ENCODE measurements at regions not wholly inside any gene's neighbourhood (a gene's known extent, or its start where the extent isn't known, plus 50 kb on each side); places are given as distances from the start of the nearest gene placed in this dataset.
"Not testable (repeated sequence)": the region's sequence is repeated elsewhere in the genome, so short reads cannot be mapped to it uniquely, and the experiment has no call there.

DNA sequence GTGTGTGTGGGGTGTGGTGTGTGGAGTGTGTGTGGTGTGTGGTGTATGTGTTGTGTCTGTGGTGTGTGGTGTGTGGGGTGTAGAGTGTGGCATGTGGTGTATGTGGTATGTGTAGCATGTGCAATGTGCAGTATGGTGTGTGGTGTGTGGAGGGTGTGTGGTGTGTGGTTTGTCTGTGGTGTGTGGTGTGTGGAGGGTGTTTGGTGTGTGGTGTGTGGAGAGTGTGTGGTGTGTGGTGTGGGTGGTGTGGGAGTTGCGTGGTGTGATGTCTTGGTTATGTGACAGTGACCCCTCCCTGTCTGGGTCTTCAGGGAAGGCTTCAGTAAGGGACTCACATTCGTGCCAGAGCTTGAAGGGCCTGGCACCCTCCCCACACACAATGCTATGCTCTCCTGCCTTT lies 718.2 kb upstream of the SOX11 start:
- DNase-seq (ENCODE audit: low read depth in 2 of 2): no peak

DNA sequence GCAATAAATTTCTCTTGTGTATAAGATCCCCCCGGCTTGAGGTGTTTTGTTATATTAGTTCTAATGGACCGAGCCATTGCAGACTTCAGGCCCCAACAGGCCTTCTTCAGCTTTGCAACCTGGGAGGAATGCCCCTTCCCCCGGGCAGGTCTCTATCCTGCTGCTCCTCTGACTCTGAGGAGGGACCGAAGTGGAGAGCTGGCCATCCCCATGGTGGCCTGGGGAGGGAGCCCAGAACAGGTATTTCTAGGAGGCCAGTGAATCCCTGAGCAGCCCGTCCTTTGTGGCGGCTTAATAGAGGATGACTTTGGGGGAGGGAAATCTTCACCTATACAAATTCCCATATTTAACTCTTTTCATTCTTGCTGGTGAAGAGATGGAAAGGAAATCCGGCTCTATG lies 715.8 kb upstream of the SOX11 start:
- DNase-seq (ENCODE audit: low read depth in 2 of 2): no peak

DNA sequence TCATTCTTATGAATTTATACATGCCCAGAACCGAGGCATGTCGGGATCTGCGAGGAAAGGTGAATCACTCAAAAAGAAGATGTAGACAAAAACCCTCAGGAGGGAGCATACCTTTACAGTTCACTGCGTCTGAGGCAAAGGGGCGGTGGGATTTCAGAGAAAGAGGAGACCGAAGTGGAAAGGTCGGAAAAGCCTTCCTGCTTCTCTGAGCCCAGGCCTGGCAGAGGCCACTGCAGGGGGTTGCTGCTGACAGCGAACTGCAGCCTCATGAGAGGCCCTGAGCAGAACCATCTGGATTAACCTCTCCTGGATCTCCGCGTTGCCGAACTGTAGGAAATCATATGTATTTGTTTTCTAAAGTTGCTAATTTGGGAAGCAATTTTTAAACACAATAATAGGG lies 713.1 kb upstream of the SOX11 start:
- no peak for DNase-seq (ENCODE audit: low read depth in 2 of 2)

DNA sequence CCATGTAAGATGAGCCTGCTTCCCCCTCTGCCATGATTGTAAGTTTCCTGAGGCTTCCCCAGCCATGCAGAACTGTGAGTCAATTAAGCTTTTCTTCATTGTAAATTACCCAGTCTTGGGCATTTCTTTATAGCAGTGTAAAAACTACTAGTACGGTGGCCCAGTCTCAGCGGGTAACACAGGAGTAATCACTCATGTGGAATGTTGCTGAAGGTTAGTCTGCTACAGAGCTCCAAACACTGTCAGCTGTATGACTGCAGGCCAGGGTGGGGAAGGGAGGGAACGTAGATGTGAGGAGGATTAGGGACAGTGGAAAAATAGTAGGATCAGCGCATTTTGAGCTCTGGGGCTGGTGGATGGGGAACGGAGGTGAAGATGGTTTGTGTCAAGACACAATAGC lies 711.2 kb upstream of the SOX11 start:
- no peak for DNase-seq (ENCODE audit: low read depth in 2 of 2)

DNA sequence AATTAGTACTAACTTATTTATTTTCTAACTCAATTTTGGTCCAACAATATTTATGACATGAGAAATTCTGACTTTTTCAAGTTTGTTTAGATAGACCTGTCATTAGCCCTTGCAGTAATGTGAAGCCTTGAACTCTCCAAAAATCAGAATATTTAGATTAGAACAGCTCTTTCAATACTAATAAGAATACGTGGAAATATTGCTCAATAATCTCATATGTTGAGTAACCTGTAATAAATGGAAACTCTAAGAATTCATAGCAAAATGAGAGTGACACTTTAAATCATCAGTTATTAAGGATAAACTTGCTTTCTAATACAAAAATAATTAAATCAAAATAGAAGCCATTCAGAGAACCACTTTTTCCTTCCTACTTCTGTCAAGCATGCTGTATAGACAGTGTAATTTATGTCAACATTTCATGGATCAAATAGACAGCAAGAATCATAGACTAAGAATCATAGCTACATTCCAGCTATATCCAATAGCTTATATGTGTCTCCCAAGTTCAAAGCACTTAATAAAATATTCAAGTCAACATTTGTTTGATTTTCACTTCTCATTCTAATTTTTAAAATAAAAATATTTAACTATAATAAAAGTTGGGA lies 710.3 kb upstream of the SOX11 start:
- no peak for DNase-seq (ENCODE audit: low read depth in 2 of 2)

DNA sequence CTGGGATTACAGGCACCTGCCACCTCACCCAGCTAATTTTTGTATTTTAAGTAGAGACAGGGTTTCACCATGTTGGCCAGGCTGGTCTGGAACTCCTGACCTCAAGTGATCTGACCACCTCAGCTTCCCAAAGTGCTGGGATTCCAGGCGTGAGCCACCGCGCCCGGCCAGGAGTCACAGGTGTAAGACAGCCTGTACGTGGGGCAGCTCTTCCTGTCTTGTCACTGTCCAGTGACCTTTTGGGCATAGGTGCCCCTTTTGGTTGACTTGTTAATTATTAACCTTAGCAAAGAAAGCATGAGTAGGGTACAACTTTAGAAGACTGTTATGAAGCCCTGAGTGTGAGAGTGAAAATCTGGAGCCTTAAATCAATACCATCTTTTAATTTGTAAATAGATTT lies 703.7 kb upstream of the SOX11 start:
- not testable (repeated sequence) for DNase-seq (ENCODE audit: low read depth in 2 of 2)

DNA sequence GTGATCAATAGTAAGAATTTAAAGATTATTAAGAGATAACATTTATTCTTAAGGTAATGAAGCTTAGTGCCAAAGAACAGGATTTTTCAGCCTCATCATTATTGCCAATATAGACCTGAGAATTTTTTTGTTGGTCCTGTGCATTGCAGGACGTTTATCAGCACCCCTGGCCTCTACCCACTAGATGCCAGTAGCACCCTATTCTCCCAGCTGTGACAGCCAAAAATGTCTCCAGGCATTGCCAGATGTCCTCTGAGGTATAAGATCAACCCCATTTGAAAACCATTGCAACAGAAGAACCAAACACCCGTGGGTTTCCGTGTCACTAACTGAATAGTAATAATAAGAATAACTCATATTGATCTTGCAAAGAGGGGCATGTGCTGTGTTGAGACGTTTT lies 700.0 kb upstream of the SOX11 start:
- no peak for DNase-seq (ENCODE audit: low read depth in 2 of 2)

DNA sequence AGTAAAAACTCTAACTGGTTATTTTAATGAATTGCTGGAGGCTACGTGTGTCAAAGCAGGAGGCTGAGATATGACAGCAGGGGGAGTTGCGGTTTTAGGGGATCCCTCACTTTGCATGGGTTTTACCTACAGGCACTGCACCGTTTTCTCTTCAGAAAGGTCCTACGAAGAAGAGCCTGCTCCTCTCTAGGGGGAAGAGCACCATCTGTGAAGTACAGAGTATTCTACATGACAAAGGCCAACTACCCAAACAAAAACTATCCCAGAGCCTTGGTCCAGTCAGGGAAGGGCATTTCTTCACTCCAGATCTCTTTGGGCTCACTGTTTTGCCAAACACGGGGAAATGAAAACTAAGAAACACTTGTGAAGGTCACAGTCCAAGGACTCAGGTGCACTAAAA lies 696.7 kb upstream of the SOX11 start:
- no peak for DNase-seq (ENCODE audit: low read depth in 2 of 2)

DNA sequence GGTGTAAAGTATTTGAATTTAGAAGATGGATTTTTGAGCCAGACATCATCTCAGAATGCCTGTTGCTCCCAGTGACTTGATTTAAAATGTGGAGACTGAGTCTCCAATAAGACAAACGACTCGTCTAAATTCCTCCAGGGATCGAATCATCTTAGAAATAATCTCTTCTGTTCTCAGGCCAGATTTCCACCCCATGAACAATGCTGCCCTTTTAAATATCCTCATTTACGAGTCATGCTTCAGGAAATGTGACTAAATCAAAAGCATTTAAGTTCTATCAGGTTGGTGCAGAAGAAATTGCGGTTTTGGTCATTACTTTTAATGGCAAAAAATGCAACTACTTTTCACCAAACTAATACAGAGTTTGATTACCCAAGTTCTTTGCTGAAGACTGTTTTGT lies 684.6 kb upstream of the SOX11 start:
- no peak for DNase-seq (ENCODE audit: low read depth in 2 of 2)

DNA sequence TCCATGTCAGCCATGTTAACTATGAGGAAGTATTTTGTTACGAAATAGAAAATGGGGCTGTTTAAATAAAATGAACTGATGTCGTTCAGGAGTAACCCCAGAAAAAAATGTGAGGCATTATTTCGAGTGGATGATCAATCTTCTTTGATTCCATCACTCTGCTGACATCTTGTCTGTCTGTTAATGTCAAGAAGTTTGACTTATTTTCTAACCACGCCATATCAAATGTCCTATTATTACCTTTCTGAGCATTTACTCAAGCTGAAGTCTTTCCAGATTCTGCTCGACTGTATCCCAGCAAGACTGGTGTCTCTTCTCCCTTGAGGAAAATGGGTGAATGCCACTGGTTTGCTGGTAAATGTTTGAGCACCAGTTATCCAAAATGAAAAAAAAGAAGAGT lies 672.9 kb upstream of the SOX11 start:
- no peak for DNase-seq (ENCODE audit: low read depth in 2 of 2)

DNA sequence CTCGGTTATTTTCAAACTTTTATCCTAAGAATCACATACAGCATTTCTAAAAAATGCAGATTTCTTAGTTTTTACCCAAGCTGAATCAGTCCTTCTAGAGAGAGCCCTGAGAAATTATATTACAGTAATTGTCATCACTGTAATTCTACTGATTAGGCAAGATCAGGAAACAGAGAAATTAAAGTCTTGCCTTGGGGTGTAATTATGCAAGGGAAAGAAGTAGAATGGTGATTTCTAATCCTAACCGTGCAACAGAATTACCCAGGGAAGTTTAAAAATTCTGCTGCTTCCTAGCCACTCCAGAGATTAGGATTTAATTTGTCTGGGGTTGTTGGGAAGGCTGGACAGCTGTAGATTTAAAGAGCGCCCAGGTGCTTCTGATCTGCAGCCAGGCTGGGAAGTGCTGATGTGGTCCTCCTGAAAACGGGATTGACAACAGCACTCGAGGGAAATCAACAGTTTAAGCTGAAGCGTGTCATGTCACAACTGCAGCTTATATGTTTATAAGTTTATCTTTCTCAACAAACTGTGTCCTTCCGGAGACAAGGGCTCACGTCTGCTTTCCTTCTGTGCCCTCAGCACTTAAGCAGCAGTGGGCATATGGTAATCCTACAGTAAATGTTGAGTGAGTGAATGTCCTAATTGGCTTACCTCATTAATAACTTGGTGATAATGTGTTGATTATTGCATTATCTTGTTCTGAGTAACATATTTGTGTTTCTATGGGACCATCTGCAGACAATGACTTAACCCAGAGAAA lies 671.9 kb upstream of the SOX11 start:
- DNase-seq (ENCODE audit: low read depth in 2 of 2): no peak

DNA sequence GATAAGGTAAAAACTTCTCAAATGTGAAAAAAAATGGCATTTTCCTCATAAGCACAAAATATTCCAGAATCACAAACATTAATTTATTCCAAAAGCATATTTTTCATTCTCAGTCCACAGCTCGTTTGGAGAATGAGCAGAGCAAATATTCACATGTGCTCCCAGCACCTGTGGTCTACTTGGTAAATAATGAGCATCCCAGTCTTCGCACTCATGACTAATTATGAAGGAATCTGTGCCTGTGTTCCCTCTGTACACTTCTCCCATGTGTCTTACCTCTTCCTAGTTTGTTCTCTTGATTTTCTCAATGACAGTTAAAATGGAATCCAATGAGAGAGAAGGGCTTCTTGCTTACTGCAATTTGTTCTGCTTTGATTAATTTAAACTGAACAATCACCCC lies 671.0 kb upstream of the SOX11 start:
- no peak for DNase-seq (ENCODE audit: low read depth in 2 of 2)

DNA sequence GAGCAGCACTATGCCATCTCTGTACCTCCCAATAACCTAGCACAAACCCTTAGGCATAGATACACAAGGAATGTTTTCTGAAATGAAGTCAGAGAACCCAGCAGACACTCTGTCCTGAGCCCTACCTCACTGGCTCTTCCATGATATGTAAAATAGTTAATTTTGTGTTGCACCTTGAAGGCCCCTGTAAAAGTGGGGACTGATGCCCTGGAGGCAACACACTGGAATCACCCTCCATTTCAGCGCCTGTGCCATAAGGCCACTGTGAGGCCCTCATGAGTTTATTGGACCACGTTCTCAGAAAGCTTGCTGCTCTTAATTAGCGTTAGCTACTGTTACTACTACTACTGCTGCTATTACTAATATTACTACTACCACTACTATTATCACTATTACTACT lies 670.1 kb upstream of the SOX11 start:
- DNase-seq (ENCODE audit: low read depth in 2 of 2): no peak

DNA sequence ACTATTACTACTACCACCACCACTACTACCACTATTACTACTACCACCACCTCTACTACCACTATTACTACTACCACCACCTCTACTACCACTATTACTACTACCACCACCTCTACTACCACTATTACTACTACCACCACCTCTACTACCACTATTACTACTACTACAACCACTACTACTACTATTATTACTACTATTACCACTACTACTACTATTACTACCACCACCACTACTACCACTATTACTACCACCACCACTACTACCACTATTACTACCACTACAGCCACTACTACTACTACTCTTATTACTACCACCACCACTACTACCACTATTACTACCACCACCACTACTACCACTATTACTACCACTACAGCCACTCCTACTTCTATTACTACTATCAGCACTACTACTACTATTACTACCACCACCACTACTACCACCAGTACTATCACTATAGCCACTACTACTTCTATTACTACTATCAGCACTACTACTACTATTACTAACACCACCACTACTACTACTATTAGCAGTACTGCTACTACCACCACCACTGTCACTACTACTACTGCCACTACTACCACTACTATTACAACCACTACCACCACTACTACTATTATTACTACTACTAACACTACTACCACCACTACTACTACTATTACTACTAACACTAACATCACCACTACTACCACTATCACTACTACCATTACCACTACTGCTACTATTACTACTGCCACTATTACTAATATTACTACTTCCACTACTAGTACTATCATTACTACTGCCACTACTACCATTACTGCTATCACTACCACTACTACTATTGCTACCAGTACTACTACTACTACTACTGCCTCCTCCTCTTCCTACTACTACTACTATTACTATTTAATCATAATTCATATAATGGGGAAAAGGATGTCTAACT lies 669.2 kb upstream of the SOX11 start:
- DNase-seq (ENCODE audit: low read depth in 2 of 2): not testable (repeated sequence)

DNA sequence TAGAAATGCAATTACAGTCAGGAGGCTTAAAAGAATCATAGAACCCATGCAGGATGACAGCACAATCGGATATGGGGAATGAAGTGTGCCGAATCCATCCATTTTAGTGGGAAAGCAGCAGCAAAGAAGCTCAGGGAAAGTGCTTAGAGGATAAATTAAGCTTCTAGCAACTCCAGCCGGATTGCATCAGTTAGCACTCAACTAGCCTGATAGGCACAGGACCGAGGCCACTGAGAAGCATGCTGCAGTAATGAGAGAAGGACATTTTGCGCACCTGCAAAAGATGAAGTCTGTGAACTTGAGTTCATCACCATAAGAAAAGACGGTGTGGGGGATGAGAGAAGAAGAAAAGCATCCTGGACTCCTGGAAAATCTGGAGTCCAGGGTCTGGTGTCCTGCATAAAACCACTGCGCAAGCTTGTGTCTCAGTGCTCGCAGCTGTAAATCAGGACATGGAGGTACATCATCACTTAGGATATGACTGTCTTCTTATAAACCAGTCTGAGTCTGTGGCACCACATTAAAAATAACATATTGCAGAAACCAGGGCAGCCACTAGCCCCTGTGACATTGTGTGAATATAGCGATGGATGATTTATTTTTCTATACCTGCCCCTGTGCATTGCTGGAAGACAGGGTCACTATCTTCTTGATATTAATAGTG lies 665.5 kb upstream of the SOX11 start:
- no peak for DNase-seq (ENCODE audit: low read depth in 2 of 2)

DNA sequence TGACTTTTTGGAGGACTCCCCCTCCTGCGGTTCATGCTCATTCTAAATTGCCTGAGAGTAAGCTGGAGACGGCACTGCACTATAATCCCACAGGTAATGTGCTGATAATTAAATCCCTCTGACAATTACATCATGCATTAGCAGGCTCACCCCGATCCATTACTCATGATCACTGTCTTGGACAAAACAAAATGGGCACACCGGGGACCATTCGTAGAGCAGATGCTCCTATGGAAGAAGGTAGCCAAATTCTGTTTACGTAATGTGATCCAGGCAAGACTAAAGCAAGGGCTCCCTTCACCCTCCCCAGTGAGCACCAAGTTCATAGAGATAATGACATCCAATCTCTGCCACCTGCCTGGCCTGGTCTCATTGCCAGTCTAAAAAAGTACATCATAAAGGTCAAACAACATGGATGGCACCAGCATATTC lies 657.1 kb upstream of the SOX11 start:
- no peak for DNase-seq (ENCODE audit: low read depth in 2 of 2)

DNA sequence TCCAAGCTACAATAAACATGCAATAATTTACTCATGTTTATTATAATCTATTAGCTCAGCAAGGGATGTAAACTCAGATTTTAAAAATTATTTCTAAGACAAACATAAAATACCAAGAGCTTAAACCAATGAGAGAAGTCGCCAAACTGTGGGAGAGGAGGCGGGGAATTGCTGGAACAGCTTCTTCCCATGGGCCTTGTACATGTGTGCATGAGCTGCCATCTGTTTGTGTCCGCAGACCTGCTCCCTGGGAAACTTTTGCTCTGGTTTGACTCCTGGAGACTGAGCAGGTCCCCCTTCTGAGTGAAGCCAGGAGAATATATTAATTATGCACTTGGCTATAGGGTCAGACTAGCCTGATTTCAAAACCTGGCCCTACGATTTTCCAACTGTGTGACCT lies 655.9 kb upstream of the SOX11 start:
- no peak for DNase-seq (ENCODE audit: low read depth in 2 of 2)

DNA sequence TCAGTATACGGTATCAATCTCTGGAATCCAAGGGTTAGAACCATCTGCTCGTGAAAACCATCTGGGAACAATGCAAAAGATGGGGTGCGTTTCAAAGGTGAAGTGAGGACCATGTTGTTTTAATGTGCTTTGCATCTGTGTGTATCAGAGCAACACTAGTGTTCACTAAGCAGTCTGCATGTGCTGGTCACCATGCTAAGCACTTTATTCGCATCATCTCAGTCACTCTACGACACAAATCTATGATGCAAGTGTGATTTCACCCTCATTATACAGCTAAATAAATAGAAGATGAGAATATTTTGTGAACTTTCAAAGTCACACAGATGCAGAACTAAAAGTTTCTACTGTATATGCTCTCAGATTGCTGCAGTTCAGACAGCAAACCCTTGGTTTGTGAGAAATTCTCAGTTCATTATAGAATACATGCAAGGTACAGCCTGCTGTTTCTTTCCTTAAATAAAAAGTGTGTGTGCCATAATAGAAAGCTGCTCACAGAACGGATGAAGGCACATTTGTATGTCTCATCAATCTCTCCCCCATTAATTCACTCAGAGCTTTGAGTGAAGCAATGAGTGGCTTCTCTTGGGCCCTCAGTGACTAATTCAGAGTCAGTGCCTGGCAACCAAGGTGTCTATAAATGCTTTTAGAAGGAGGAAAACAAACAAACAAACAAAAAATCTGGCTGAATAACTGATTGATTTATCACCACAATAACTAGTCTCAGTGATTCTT lies 652.8 kb upstream of the SOX11 start:
- no peak for DNase-seq (ENCODE audit: low read depth in 2 of 2)

DNA sequence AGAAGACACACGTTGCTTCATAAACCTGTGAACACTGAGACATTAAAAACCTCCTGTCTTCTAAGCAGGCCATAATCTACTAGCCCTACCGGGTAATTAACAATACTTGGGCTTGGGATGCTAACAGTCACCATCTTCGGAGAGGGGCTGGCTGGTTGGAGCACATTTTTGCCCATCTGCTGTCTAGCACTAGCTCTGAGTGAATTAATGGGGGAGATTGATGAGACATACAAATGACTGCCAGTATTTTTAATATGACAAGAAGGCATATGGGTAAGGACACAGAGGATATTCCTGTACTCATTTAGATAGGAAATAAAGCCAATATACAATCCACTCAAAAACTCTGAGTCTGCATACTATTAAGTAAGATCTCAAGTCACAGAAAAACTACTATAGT lies 651.6 kb upstream of the SOX11 start:
- DNase-seq (ENCODE audit: low read depth in 2 of 2): no peak

DNA sequence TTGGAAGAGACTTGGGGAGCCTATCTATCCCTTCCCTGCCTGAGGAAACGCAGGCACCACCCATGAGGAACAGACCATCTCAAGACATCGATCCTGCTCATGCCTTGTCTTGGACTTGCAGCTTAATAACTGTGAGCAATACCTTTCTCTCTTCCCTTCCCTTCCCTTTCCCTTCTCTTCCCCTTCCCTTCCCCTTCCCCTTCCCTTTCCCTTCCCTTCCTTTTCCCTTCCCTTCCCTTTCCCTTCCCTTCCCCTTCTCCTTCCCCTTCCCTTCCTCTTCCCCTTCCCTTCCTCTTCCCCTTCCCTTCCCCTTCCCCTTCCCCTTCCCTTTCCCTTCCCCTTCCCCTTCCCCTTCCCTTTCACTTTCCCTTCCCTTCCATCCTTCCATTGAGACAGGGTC lies 650.7 kb upstream of the SOX11 start:
- DNase-seq (ENCODE audit: low read depth in 2 of 2): no peak

Data from lung microvascular endothelial cell (primary cell).